ENCODE measurements at regions not wholly inside any gene's neighbourhood (a gene's known extent, or its start where the extent isn't known, plus 50 kb on each side); places are given as distances from the start of the nearest gene placed in this dataset.

DNA sequence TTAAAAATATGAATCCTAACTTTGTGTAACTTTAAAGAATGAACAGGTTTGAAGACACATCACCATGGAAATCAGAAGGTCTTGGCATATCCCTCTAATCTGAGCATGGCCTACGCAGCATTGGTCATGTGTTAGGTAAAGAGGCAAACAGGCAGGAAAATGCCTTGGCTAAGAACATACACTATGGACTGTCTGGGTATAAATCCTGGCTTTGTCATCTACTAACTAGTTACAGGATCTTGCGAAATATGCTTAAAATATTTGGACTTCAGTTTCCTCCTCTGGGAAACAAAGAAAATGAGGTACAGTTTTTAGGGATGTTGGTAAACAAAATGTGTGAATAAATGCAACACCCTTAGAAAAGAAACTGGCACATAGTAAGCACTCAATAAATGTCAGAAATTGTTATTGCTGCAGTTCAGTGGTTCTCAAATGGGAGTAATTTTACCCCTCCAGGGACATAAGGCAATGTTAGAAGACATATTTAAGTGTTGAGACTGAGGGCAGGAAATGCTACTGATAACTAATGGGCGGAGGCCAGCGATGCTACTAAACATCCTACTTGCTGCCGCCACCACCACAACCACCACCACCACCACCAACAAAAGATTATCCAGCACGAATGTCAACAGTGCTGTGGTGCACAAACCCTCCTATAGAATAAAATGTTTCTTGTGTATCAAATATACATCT is 770.8 kb upstream of the SOX9 start:
- Histone ChIP-seq H3K4me2 (no peak overlapping the region), H3F3A (ENCODE audit: insufficient read depth, low read depth) (no peaks in the 10 kb centered on the region), H3K27ac (no peak overlapping the region), H3K4me1 (replicated peaks; ENCODE audit: insufficient read depth) (no peaks in the 10 kb centered on the region), H3K9me3 (ENCODE audit: insufficient read depth, low read depth) (peaks cover 4% of the 10 kb centered on the region; the same call in 1 of the 2 replicates), H3K27me3 (ENCODE audit: insufficient read depth, low read depth) (no peaks in the 10 kb centered on the region), H3K9me2 (ENCODE audit: insufficient read depth) (no peaks in the 10 kb centered on the region), H4K20me1 (ENCODE audit: insufficient read depth) (no peaks in the 10 kb centered on the region), H2AFZ (no peak overlapping the region), H3K36me3 (ENCODE audit: low read depth) (no peaks in the 10 kb centered on the region), H3K79me2 (ENCODE audit: low read depth) (no peaks in the 10 kb centered on the region), H3K4me3 (no peak overlapping the region)
- ChIA-PET POLR2A (ENCODE audit: unreplicated experiment) (no interaction called here), CTCF (no interaction called here)
- intact Hi-C loops (cut with micrococcal nuclease; ENCODE audit: unreplicated experiment): no loop called here
- no peak for TF ChIP-seq EZH2 (IDR thresholded peaks at IDR 0.05; ENCODE audit: low read depth)
- TF ChIP-seq CTCF (conservative IDR thresholded peaks at IDR 0.05): no peak
- DNase-seq: no peak
- BruUV-seq (replicated peaks): no TSS peak

- no TSS peak for BruUV-seq (replicated peaks)
- Histone ChIP-seq H3K4me3 (no peak overlapping the region), H3K27me3 (ENCODE audit: insufficient read depth, low read depth) (no peaks in the 10 kb centered on the region), H3K79me2 (ENCODE audit: low read depth) (no peaks in the 10 kb centered on the region), H3K36me3 (ENCODE audit: low read depth) (no peaks in the 10 kb centered on the region), H3K4me2 (no peak overlapping the region), H4K20me1 (ENCODE audit: insufficient read depth) (no peaks in the 10 kb centered on the region), H3K4me1 (replicated peaks; ENCODE audit: insufficient read depth) (no peaks in the 10 kb centered on the region), H3K9me3 (ENCODE audit: insufficient read depth, low read depth) (no peaks in the 10 kb centered on the region; the same call in 1 of the 2 replicates), H3K27ac (no peak overlapping the region), H2AFZ (no peak overlapping the region), H3K9me2 (ENCODE audit: insufficient read depth) (no peaks in the 10 kb centered on the region), H3F3A (ENCODE audit: insufficient read depth, low read depth) (no peaks in the 10 kb centered on the region)
- intact Hi-C loops (cut with micrococcal nuclease; ENCODE audit: unreplicated experiment): no loop called here
- ChIA-PET POLR2A (ENCODE audit: unreplicated experiment) (no interaction called here), CTCF (no interaction called here)
- no peak for TF ChIP-seq CTCF (conservative IDR thresholded peaks at IDR 0.05)
- DNase-seq: no peak
Measured at GRCh38 chr17:71360301-71360700, 760.5 kb upstream of the SOX9 start.

- no TSS peak for BruUV-seq (replicated peaks)
- ChIA-PET CTCF (no interaction called here), POLR2A (ENCODE audit: unreplicated experiment) (no interaction called here)
- Histone ChIP-seq H4K20me1 (ENCODE audit: insufficient read depth) (no peaks in the 10 kb centered on the region), H3K9me2 (ENCODE audit: insufficient read depth) (no peaks in the 10 kb centered on the region), H3K4me2 (no peak overlapping the region), H3K4me3 (no peak overlapping the region), H2AFZ (no peak overlapping the region), H3K4me1 (replicated peaks; ENCODE audit: insufficient read depth) (no peaks in the 10 kb centered on the region), H3K27ac (no peak overlapping the region), H3K27me3 (ENCODE audit: insufficient read depth, low read depth) (no peaks in the 10 kb centered on the region), H3K79me2 (ENCODE audit: low read depth) (no peaks in the 10 kb centered on the region), H3F3A (ENCODE audit: insufficient read depth, low read depth) (no peaks in the 10 kb centered on the region), H3K9me3 (ENCODE audit: insufficient read depth, low read depth) (no peaks in the 10 kb centered on the region; the same call in none of the 2 replicates), H3K36me3 (ENCODE audit: low read depth) (no peaks in the 10 kb centered on the region)
- DNase-seq: no peak
- TF ChIP-seq EZH2 (IDR thresholded peaks at IDR 0.05; ENCODE audit: low read depth) (no peak), CTCF (conservative IDR thresholded peaks at IDR 0.05) (no peak)
- intact Hi-C loops (cut with micrococcal nuclease; ENCODE audit: unreplicated experiment): no loop called here
Measured at GRCh38 chr17:71361656-71362450, 759.0 kb upstream of the SOX9 start.

All from PC-9 (cell line).